Left colon (tissue), 2 donors: ENCODE measurements at regions not wholly inside any gene's neighbourhood (a gene's known extent, or its start where the extent isn't known, plus 50 kb on each side); places are given as distances from the start of the nearest gene placed in this dataset.
"Not testable (repeated sequence)": the region's sequence is repeated elsewhere in the genome, so short reads cannot be mapped to it uniquely, and the experiment has no call there.

Experiments
- ATAC-seq: fragments of 200-7000 bp; cut with Tn5 transposase; one replicate; pipeline ENCODE4 v1.9.1; 2020; ENCODE audit warnings: mild to moderate bottlenecking, moderate library complexity
- DNase-seq, 2 donors: peaks; one replicate each; pipeline ENCODE4 v3.0.0-alpha.2; 2020
- intact Hi-C, 2 donors: fragments of 100-400 bp; cut with DNase I in 1 of 2; cut with micrococcal nuclease in 1 of 2; formaldehyde crosslinking; loops; one replicate each; pipeline versions ENCODE4 v1.11.2 to v1.14.0; 2022; cut with DNase I, micrococcal nuclease
- donor health status: DM: no; HTN: no; CAD: no.
- donor health status: DM: yes; HTN: yes; CAD: no.

GRCh38 chr4:27412613-27413012 is 552.0 kb downstream of the STIM2 start:
- no peak for ATAC-seq
- intact Hi-C loops, result no loop called here

GRCh38 chr4:27414887-27415731 is 554.5 kb downstream of the STIM2 start:
- no peak for DNase-seq
- no peak for ATAC-seq
- intact Hi-C loops, result no loop called here

More at GRCh38 chr4:27412613-27413012, 552.0 kb downstream of the STIM2 start:
- DNase-seq, result no peak

- ATAC-seq (no peak), DNase-seq (no peak)
- intact Hi-C loops, result no loop called here
Measured at GRCh38 chr4:27428661-27429060, 568.0 kb downstream of the STIM2 start.

- intact Hi-C loops, result no loop called here
- no peak for DNase-seq
- ATAC-seq, result no peak
Measured at GRCh38 chr4:27429364-27429871, 568.8 kb downstream of the STIM2 start.

- no peak for ATAC-seq
- no peak for DNase-seq
- intact Hi-C loops, result no loop called here
Measured at GRCh38 chr4:27442146-27442545, 581.5 kb downstream of the STIM2 start.

GRCh38 chr4:27442661-27443060 is 582.0 kb downstream of the STIM2 start:
- ATAC-seq, intact Hi-C loops, DNase-seq: not testable (repeated sequence)

GRCh38 chr4:27463816-27464215 is 603.2 kb downstream of the STIM2 start:
- no peak for DNase-seq
- ATAC-seq, result no peak
- intact Hi-C loops, result no loop called here

- no peak for DNase-seq
- no peak for ATAC-seq
- intact Hi-C loops, result no loop called here
Measured at GRCh38 chr4:27467351-27467750, 606.7 kb downstream of the STIM2 start.

- intact Hi-C loops, result no loop called here
- no peak for ATAC-seq
- no peak for DNase-seq
Measured at GRCh38 chr4:27472364-27472763, 611.7 kb downstream of the STIM2 start.

- no peak for DNase-seq
- intact Hi-C loops, result no loop called here
- no peak for ATAC-seq
Measured at GRCh38 chr4:27474691-27475090, 614.0 kb downstream of the STIM2 start.

- DNase-seq (no peak), ATAC-seq (no peak)
- intact Hi-C loops, result no loop called here
Measured at GRCh38 chr4:27484216-27484615, 623.6 kb downstream of the STIM2 start.

GRCh38 chr4:27490315-27490714 is 629.7 kb downstream of the STIM2 start:
- ATAC-seq, result no peak
- intact Hi-C loops, result no loop called here
- no peak for DNase-seq

GRCh38 chr4:27490766-27491165 is 630.1 kb downstream of the STIM2 start:
- intact Hi-C loops, result no loop called here
- ATAC-seq (no peak), DNase-seq (no peak)

GRCh38 chr4:27506401-27506800 is 645.8 kb downstream of the STIM2 start:
- DNase-seq (no peak), ATAC-seq (no peak)
- intact Hi-C loops, result no loop called here

GRCh38 chr4:27514711-27515110 is 654.1 kb downstream of the STIM2 start:
- ATAC-seq, result no peak
- intact Hi-C loops, result no loop called here
- DNase-seq, result no peak

GRCh38 chr4:27515140-27515539 is 654.5 kb downstream of the STIM2 start:
- intact Hi-C loops, result no loop called here
- DNase-seq (no peak), ATAC-seq (no peak)

- intact Hi-C loops, result no loop called here
- no peak for DNase-seq
- ATAC-seq, result no peak
Measured at GRCh38 chr4:27518876-27519275, 658.2 kb downstream of the STIM2 start.

GRCh38 chr4:27524224-27524623 is 663.6 kb downstream of the STIM2 start:
- ATAC-seq (no peak), DNase-seq (no peak)
- intact Hi-C loops, result no loop called here

GRCh38 chr4:27534488-27534887 is 673.8 kb downstream of the STIM2 start:
- ATAC-seq (no peak), DNase-seq (no peak)
- intact Hi-C loops, result no loop called here

- ATAC-seq (no peak), DNase-seq (no peak)
- intact Hi-C loops, result no loop called here
Measured at GRCh38 chr4:27568236-27568951, 707.8 kb downstream of the STIM2 start.
